ENCODE measurements at regions not wholly inside any gene's neighbourhood (a gene's known extent, or its start where the extent isn't known, plus 50 kb on each side); places are given as distances from the start of the nearest gene placed in this dataset.
A peak's percentile ranks its signal among the peaks of the same experiment; 100 is the strongest.

- Histone ChIP-seq H3K4me3 (ENCODE audit: control insufficient read depth in 2 of 3, extremely low read depth in 1 of 3, insufficient read depth in 2 of 3, low read depth in 1 of 3, low read length in 3 of 3) (no peak overlapping the region), H3K27me3 (ENCODE audit: control insufficient read depth, extremely low read depth, insufficient read depth, low read length) (no peaks in the 10 kb centered on the region), H3K4me1 (ENCODE audit: control insufficient read depth, extremely low read depth, insufficient read depth, low read length) (no peaks in the 10 kb centered on the region), H3K4me2 (ENCODE audit: control insufficient read depth, extremely low read depth, insufficient read depth, low read depth, low read length) (no peak overlapping the region), H3K27ac (ENCODE audit: control insufficient read depth, insufficient read depth, low read length) (no peak overlapping the region), H4K20me1 (ENCODE audit: control insufficient read depth, extremely low read depth, insufficient read depth, low read length) (no peaks in the 10 kb centered on the region), H3K9me1 (ENCODE audit: control insufficient read depth, extremely low read depth, insufficient read depth, low read length) (no peaks in the 10 kb centered on the region), H3K79me2 (ENCODE audit: control insufficient read depth, insufficient read depth, low read length) (no peaks in the 10 kb centered on the region), H3K36me3 (ENCODE audit: control insufficient read depth in 2 of 2, extremely low read depth in 1 of 2, insufficient read depth in 2 of 2, low read length in 2 of 2) (no peaks in the 10 kb centered on the region), H2AFZ (ENCODE audit: control insufficient read depth, low read length) (no peak overlapping the region), H3K9me3 (ENCODE audit: control insufficient read depth, low read depth, low read length) (no peaks in the 10 kb centered on the region), H3K9ac (ENCODE audit: control insufficient read depth, extremely low read depth, insufficient read depth, low read length) (no peak overlapping the region)
- FAIRE-seq (no peak), DNase-seq (ENCODE audit: low read depth, low spot score) (no peak)
- dilution Hi-C loops (cut with MboI; ENCODE audit: extremely low pct_ligation_motif_present, low sequenced_read_pairs): no loop called here
- TF ChIP-seq EZH2 (IDR thresholded peaks at IDR 0.05; ENCODE audit: low read length) (no peak), CTCF (optimal IDR thresholded peaks at IDR 0.05 in 1 of 3, IDR thresholded peaks at IDR 0.05 in 1 of 3, conservative IDR thresholded peaks at IDR 0.05 in 1 of 3; ENCODE audit: extremely low read depth in 1 of 3, insufficient read depth in 2 of 3, low read length in 3 of 3) (no peak)
Observed at GRCh38 chr4:97134456-97134855, 1008.8 kb downstream of the STPG2 start.

- Histone ChIP-seq H3K27ac (ENCODE audit: control insufficient read depth, insufficient read depth, low read length) (peak overlapping the region; percentile 4), H3K36me3 (ENCODE audit: control insufficient read depth in 2 of 2, extremely low read depth in 1 of 2, insufficient read depth in 2 of 2, low read length in 2 of 2) (no peaks in the 10 kb centered on the region), H3K4me2 (ENCODE audit: control insufficient read depth, extremely low read depth, insufficient read depth, low read depth, low read length) (peak overlapping the region; percentile 22), H3K4me3 (ENCODE audit: control insufficient read depth in 2 of 3, extremely low read depth in 1 of 3, insufficient read depth in 2 of 3, low read depth in 1 of 3, low read length in 3 of 3) (no peak overlapping the region), H3K4me1 (ENCODE audit: control insufficient read depth, extremely low read depth, insufficient read depth, low read length) (peaks cover 6% of the 10 kb centered on the region), H3K9ac (ENCODE audit: control insufficient read depth, extremely low read depth, insufficient read depth, low read length) (no peak overlapping the region), H3K79me2 (ENCODE audit: control insufficient read depth, insufficient read depth, low read length) (no peaks in the 10 kb centered on the region), H4K20me1 (ENCODE audit: control insufficient read depth, extremely low read depth, insufficient read depth, low read length) (no peaks in the 10 kb centered on the region), H2AFZ (ENCODE audit: control insufficient read depth, low read length) (peak overlapping the region; percentile 70), H3K27me3 (ENCODE audit: control insufficient read depth, extremely low read depth, insufficient read depth, low read length) (no peaks in the 10 kb centered on the region), H3K9me1 (ENCODE audit: control insufficient read depth, extremely low read depth, insufficient read depth, low read length) (no peaks in the 10 kb centered on the region), H3K9me3 (ENCODE audit: control insufficient read depth, low read depth, low read length) (no peaks in the 10 kb centered on the region)
- DNase-seq (ENCODE audit: low read depth, low spot score): no peak
- FAIRE-seq: no peak
- dilution Hi-C loops (cut with MboI; ENCODE audit: extremely low pct_ligation_motif_present, low sequenced_read_pairs): no loop called here
- no peak for TF ChIP-seq EZH2 (IDR thresholded peaks at IDR 0.05; ENCODE audit: low read length)
- no peak for TF ChIP-seq CTCF (optimal IDR thresholded peaks at IDR 0.05 in 1 of 3, IDR thresholded peaks at IDR 0.05 in 1 of 3, conservative IDR thresholded peaks at IDR 0.05 in 1 of 3; ENCODE audit: extremely low read depth in 1 of 3, insufficient read depth in 2 of 3, low read length in 3 of 3)
Observed at GRCh38 chr4:97139791-97140190, 1003.5 kb downstream of the STPG2 start.

Data from keratinocyte (primary cell).